ENCODE measurements at regions not wholly inside any gene's neighbourhood (a gene's known extent, or its start where the extent isn't known, plus 50 kb on each side); places are given as distances from the start of the nearest gene placed in this dataset.

GRCh38 chr18:45409971-45410370, 205.3 kb upstream of the SLC14A2 start:
- H3K27ac Mint-ChIP-seq: no peak overlapping the region
- CTCF ChIA-PET: no interaction called here
- no peaks in the 10 kb centered on the region for H3K9me3 Mint-ChIP-seq
- no peaks in the 10 kb centered on the region for H3K36me3 Mint-ChIP-seq (ENCODE audit: low read depth)
- DNase-seq: no peak
- H3K4me3 Mint-ChIP-seq: no peak overlapping the region
- POLR2A ChIA-PET: no interaction called here
- no peaks in the 10 kb centered on the region for H3K4me1 Mint-ChIP-seq
- H3K27me3 Mint-ChIP-seq: peaks cover 2% of the 10 kb centered on the region

- Mint-ChIP-seq H3K27me3 (peaks cover 3% of the 10 kb centered on the region), H3K9me3 (no peaks in the 10 kb centered on the region), H3K4me1 (no peaks in the 10 kb centered on the region), H3K36me3 (ENCODE audit: low read depth) (no peaks in the 10 kb centered on the region), H3K27ac (no peak overlapping the region), H3K4me3 (no peak overlapping the region)
- ChIA-PET CTCF (no interaction called here), POLR2A (no interaction called here)
- no peak for DNase-seq
Observed at GRCh38 chr18:45412577-45412976, 202.7 kb upstream of the SLC14A2 start.

- no peaks in the 10 kb centered on the region for H3K4me1 Mint-ChIP-seq
- CTCF ChIA-PET: no interaction called here
Observed at GRCh38 chr18:45413180-45413836, 202.0 kb upstream of the SLC14A2 start.

GRCh38 chr18:45415614-45416013, 199.7 kb upstream of the SLC14A2 start:
- Mint-ChIP-seq H3K27ac (no peak overlapping the region), H3K36me3 (ENCODE audit: low read depth) (no peaks in the 10 kb centered on the region), H3K4me3 (no peak overlapping the region), H3K4me1 (no peaks in the 10 kb centered on the region), H3K27me3 (peaks cover 3% of the 10 kb centered on the region), H3K9me3 (no peaks in the 10 kb centered on the region)
- DNase-seq: no peak
- POLR2A ChIA-PET: no interaction called here
- CTCF ChIA-PET: no interaction called here

More at GRCh38 chr18:45413180-45413836, 202.0 kb upstream of the SLC14A2 start:
- no peak for DNase-seq
- POLR2A ChIA-PET: no interaction called here
- Mint-ChIP-seq H3K9me3 (no peaks in the 10 kb centered on the region), H3K36me3 (ENCODE audit: low read depth) (no peaks in the 10 kb centered on the region), H3K4me3 (no peak overlapping the region), H3K27ac (no peak overlapping the region), H3K27me3 (peaks cover 3% of the 10 kb centered on the region)

GRCh38 chr18:45416168-45416567, 199.1 kb upstream of the SLC14A2 start:
- POLR2A ChIA-PET: no interaction called here
- H3K27me3 Mint-ChIP-seq: peaks cover 3% of the 10 kb centered on the region
- H3K9me3 Mint-ChIP-seq: no peaks in the 10 kb centered on the region
- H3K4me3 Mint-ChIP-seq: no peak overlapping the region
- no peak overlapping the region for H3K27ac Mint-ChIP-seq
- H3K36me3 Mint-ChIP-seq (ENCODE audit: low read depth): no peaks in the 10 kb centered on the region
- CTCF ChIA-PET: no interaction called here
- DNase-seq: no peak
- no peaks in the 10 kb centered on the region for H3K4me1 Mint-ChIP-seq

- CTCF ChIA-PET: no interaction called here
- Mint-ChIP-seq H3K9me3 (no peaks in the 10 kb centered on the region), H3K36me3 (ENCODE audit: low read depth) (no peaks in the 10 kb centered on the region), H3K27ac (no peak overlapping the region), H3K4me1 (no peaks in the 10 kb centered on the region), H3K27me3 (peaks cover 3% of the 10 kb centered on the region), H3K4me3 (no peak overlapping the region)
- DNase-seq: no peak
- POLR2A ChIA-PET: no interaction called here
Observed at GRCh38 chr18:45417392-45417791, 197.9 kb upstream of the SLC14A2 start.

GRCh38 chr18:45423659-45424058, 191.6 kb upstream of the SLC14A2 start:
- no peaks in the 10 kb centered on the region for H3K36me3 Mint-ChIP-seq (ENCODE audit: low read depth)
- H3K4me3 Mint-ChIP-seq: no peak overlapping the region
- H3K27me3 Mint-ChIP-seq: peaks cover 2% of the 10 kb centered on the region
- no peak overlapping the region for H3K27ac Mint-ChIP-seq
- ChIA-PET POLR2A (no interaction called here), CTCF (no interaction called here)
- DNase-seq: no peak
- no peaks in the 10 kb centered on the region for H3K4me1 Mint-ChIP-seq
- H3K9me3 Mint-ChIP-seq: no peaks in the 10 kb centered on the region

GRCh38 chr18:45430041-45430440, 185.2 kb upstream of the SLC14A2 start:
- H3K4me1 Mint-ChIP-seq: no peaks in the 10 kb centered on the region
- peaks cover 3% of the 10 kb centered on the region for H3K27me3 Mint-ChIP-seq
- no peaks in the 10 kb centered on the region for H3K36me3 Mint-ChIP-seq (ENCODE audit: low read depth)
- H3K27ac Mint-ChIP-seq: no peak overlapping the region
- ChIA-PET POLR2A (no interaction called here), CTCF (no interaction called here)
- no peak overlapping the region for H3K4me3 Mint-ChIP-seq
- H3K9me3 Mint-ChIP-seq: no peaks in the 10 kb centered on the region
- no peak for DNase-seq

GRCh38 chr18:45435810-45436209, 179.5 kb upstream of the SLC14A2 start:
- CTCF ChIA-PET: no interaction called here
- Mint-ChIP-seq H3K36me3 (ENCODE audit: low read depth) (no peaks in the 10 kb centered on the region), H3K27me3 (no peaks in the 10 kb centered on the region), H3K4me1 (no peaks in the 10 kb centered on the region), H3K27ac (no peak overlapping the region), H3K4me3 (no peak overlapping the region), H3K9me3 (no peaks in the 10 kb centered on the region)
- no peak for DNase-seq
- POLR2A ChIA-PET: no interaction called here

- DNase-seq: no peak
- Mint-ChIP-seq H3K27ac (no peak overlapping the region), H3K4me3 (no peak overlapping the region), H3K27me3 (no peaks in the 10 kb centered on the region), H3K9me3 (no peaks in the 10 kb centered on the region), H3K36me3 (ENCODE audit: low read depth) (no peaks in the 10 kb centered on the region), H3K4me1 (no peaks in the 10 kb centered on the region)
- CTCF ChIA-PET: no interaction called here
- POLR2A ChIA-PET: no interaction called here
Observed at GRCh38 chr18:45437366-45437765, 177.9 kb upstream of the SLC14A2 start.

- POLR2A ChIA-PET: no interaction called here
- CTCF ChIA-PET: no interaction called here
- Mint-ChIP-seq H3K9me3 (no peaks in the 10 kb centered on the region), H3K27ac (no peak overlapping the region), H3K36me3 (ENCODE audit: low read depth) (no peaks in the 10 kb centered on the region), H3K4me3 (no peak overlapping the region), H3K27me3 (peaks cover 3% of the 10 kb centered on the region), H3K4me1 (no peaks in the 10 kb centered on the region)
- DNase-seq: no peak
Observed at GRCh38 chr18:45439851-45440645, 175.2 kb upstream of the SLC14A2 start.

- no peak overlapping the region for H3K4me3 Mint-ChIP-seq
- H3K4me1 Mint-ChIP-seq: no peaks in the 10 kb centered on the region
- no peaks in the 10 kb centered on the region for H3K36me3 Mint-ChIP-seq (ENCODE audit: low read depth)
- H3K27me3 Mint-ChIP-seq: peaks cover 3% of the 10 kb centered on the region
- POLR2A ChIA-PET: no interaction called here
- no peak overlapping the region for H3K27ac Mint-ChIP-seq
- H3K9me3 Mint-ChIP-seq: no peaks in the 10 kb centered on the region
- CTCF ChIA-PET: no interaction called here
- no peak for DNase-seq
Observed at GRCh38 chr18:45441110-45441847, 174.0 kb upstream of the SLC14A2 start.

- ChIA-PET CTCF (no interaction called here), POLR2A (no interaction called here)
- Mint-ChIP-seq H3K27ac (no peak overlapping the region), H3K9me3 (no peaks in the 10 kb centered on the region), H3K4me3 (no peak overlapping the region), H3K27me3 (peaks cover 3% of the 10 kb centered on the region), H3K4me1 (no peaks in the 10 kb centered on the region), H3K36me3 (ENCODE audit: low read depth) (no peaks in the 10 kb centered on the region)
- no peak for DNase-seq
Observed at GRCh38 chr18:45444040-45444439, 171.2 kb upstream of the SLC14A2 start.

All from activated CD4-positive, alpha-beta T cell treated with anti-CD3 and anti-CD28 coated beads, Interleukin-2, amount 10 ng/mL, durations not matched to agents 7 days and 5 days (primary cell).